AG09319 (cell line): ENCODE measurements at regions not wholly inside any gene's neighbourhood (a gene's known extent, or its start where the extent isn't known, plus 50 kb on each side); places are given as distances from the start of the nearest gene placed in this dataset.

Experiments used
- DNase-seq: peaks from one replicate; pipeline ENCODE4 v3.0.0-alpha.2; 2010; ENCODE audit warnings: low read depth; ENCODE audit errors: extremely low read depth
- TF ChIP-seq, protein P1 (sequence below): IDR thresholded peaks from 2 replicates; pipeline ENCODE4 v1.5.1; 2011; ENCODE audit warnings: low read depth, mild to moderate bottlenecking, inconsistent platforms, low read length, moderate library complexity

DNA sequence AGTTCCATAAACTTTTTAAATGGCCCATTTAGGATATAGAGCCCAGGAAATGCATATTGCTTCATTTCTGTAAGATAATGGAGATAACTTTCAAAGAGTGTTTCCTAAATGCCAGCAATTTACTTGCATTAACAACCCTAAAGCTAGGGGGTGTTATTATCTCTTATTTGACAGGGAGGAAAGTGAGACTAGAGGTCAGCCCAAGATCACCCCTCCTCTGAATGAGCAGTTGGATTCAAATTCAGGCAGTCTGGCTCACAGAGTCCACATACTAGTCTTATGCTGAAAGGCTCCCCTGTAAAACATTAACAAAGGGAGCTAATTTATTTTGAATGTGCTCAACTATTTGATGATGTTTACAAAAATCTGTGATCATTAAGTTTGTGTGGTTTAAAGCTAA is 49.9 kb upstream of the TRIM77 start:
- no peak for DNase-seq
- TF ChIP-seq, protein P1, sequence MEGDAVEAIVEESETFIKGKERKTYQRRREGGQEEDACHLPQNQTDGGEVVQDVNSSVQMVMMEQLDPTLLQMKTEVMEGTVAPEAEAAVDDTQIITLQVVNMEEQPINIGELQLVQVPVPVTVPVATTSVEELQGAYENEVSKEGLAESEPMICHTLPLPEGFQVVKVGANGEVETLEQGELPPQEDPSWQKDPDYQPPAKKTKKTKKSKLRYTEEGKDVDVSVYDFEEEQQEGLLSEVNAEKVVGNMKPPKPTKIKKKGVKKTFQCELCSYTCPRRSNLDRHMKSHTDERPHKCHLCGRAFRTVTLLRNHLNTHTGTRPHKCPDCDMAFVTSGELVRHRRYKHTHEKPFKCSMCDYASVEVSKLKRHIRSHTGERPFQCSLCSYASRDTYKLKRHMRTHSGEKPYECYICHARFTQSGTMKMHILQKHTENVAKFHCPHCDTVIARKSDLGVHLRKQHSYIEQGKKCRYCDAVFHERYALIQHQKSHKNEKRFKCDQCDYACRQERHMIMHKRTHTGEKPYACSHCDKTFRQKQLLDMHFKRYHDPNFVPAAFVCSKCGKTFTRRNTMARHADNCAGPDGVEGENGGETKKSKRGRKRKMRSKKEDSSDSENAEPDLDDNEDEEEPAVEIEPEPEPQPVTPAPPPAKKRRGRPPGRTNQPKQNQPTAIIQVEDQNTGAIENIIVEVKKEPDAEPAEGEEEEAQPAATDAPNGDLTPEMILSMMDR, result no peak
